GM10266 (cell line): ENCODE measurements at regions not wholly inside any gene's neighbourhood (a gene's known extent, or its start where the extent isn't known, plus 50 kb on each side); places are given as distances from the start of the nearest gene placed in this dataset.

Experiments
- DNase-seq: peaks from one replicate; pipeline ENCODE4 v3.0.0; 2012; ENCODE audit errors: extremely low spot score
- TF ChIP-seq, protein P1 (sequence below): IDR thresholded peaks from 2 replicates; pipeline ENCODE4 v1.5.1; 2012; ENCODE audit warnings: mild to moderate bottlenecking, low read depth; ENCODE audit not compliant: control insufficient read depth, insufficient read depth; ENCODE audit errors: missing control alignments

DNA sequence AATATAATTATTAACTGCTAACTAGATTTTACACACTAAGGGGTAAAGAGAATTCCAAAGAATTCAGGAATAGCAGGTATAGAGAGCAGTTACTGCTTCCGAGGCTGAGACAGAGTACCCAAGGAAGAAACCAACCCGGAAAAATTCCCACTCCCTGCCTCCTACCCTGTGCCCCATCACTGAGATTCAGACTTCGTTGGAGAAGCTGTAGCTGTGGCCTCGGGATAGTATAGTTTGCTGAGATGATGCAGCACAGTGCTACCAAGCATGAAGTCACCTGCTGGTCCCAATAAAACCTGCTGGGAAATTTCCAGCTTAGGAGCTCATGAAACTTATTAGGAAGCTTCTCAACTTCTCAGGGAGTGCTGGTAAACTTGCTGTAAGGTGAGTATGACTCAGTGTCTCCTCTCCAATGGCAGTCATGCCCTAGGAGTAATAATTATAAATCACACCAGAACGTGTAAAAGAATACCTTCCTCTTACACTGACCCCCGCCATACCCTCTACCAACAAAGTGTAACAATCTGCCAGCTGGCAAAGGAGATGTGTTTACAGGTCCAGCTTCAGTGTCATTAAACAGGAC is 215.2 kb upstream of the ROBO2 start:
- TF ChIP-seq, protein P1, sequence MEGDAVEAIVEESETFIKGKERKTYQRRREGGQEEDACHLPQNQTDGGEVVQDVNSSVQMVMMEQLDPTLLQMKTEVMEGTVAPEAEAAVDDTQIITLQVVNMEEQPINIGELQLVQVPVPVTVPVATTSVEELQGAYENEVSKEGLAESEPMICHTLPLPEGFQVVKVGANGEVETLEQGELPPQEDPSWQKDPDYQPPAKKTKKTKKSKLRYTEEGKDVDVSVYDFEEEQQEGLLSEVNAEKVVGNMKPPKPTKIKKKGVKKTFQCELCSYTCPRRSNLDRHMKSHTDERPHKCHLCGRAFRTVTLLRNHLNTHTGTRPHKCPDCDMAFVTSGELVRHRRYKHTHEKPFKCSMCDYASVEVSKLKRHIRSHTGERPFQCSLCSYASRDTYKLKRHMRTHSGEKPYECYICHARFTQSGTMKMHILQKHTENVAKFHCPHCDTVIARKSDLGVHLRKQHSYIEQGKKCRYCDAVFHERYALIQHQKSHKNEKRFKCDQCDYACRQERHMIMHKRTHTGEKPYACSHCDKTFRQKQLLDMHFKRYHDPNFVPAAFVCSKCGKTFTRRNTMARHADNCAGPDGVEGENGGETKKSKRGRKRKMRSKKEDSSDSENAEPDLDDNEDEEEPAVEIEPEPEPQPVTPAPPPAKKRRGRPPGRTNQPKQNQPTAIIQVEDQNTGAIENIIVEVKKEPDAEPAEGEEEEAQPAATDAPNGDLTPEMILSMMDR, result no peak
- no peak for DNase-seq

DNA sequence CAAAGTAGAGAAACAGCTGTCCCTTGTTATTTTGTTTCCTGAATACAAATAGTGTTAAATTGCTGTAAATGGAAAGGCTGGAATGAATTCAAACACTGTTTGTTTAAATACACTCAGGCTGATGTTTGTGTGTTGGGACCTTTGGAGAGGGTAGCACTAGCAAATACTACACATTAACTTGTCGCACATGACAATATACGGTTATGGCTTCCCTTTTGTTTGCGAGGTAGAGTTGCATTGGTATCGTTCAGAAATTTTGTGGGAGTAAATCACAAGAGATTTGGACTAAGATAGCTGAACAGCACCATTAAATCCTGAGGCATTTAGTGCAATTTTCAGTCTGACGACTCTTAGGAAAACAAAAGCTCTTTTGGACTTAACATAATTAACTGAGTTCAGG is 213.0 kb upstream of the ROBO2 start:
- no peak for DNase-seq
- TF ChIP-seq, protein P1, result no peak

DNA sequence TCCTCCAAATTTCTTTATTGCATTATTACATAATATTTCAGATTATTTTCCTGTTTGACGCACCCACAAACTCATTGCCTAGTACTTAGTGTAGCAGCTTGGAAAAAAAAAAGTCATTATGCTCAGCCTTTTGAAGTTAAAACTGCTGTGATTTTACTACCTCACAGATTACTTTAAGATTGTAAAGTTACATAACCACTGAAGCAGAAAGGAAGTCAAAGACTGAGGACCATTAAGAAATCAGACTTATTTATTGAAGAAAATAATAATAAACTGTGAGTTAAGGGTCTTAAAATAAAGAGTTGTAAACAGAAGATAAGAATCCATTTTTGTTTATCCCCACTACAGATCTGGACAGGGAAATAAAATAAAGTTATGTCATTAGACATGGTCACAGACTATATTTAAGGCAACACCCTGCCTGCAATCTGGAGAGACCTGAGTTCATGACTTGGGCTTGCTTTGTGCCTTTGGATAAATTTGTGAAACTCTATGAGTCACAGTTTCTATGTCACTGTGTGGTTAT is 212.1 kb upstream of the ROBO2 start:
- no peak for DNase-seq
- TF ChIP-seq, protein P1, result no peak

DNA sequence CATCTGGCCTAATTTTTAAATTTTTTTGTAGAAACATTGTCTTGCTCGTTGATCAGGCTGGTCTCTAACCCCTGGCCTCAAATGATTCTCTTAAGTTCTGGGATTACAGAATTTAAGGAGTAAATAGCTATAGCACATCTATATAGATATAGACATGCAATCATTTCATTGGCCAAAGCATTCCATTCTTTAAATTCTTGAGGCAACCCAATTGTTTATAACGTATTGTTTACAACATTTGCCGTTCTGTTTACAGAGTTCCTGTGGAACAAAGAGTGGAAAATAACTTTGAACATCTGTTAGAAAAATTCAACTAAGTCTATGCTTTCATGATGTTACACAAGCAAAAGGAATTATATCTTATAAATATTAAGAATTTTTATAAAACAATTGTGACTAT is 205.2 kb upstream of the ROBO2 start:
- no peak for DNase-seq
- TF ChIP-seq, protein P1, result no peak

DNA sequence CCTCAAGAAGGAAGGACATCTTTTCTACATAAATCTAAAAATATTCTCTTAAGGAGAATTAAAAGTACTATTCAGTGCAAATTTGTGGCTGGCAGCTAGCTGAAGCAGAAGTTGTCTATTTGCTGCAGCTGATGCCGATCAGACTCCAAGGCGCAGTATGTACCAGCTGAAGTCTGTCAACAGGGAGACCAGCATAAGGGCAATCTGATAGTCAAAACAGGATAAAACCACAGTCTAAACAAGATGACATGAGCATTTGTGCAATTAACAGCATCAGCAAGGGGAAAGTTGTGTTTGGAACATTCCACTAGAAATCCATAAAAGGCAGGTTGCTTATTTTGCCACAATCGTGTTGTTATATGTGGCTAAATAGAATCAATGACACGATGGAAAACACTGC is 198.2 kb upstream of the ROBO2 start:
- TF ChIP-seq, protein P1, result no peak

DNA sequence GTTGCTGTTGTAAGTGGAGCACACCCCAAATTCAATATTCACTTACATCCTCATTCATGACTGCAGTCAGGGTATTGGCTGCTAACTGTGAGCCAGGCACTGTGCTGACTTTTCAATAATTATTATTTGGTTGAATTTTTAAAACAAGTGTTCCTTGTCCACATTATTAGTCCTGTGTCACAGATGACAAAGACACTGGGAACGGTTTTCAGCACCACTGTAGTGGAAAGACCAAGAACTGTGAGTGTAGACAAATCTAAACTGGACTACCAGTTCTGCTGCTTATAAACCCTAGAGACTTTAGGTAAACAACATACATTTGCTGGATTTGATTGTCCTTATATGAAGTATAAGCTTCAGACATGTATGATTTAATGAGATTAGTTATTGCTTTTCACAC is 197.7 kb upstream of the ROBO2 start:
- TF ChIP-seq, protein P1, result no peak
- no peak for DNase-seq

More for the DNA sequence above, 198.2 kb upstream of the ROBO2 start:
- DNase-seq, result no peak

DNA sequence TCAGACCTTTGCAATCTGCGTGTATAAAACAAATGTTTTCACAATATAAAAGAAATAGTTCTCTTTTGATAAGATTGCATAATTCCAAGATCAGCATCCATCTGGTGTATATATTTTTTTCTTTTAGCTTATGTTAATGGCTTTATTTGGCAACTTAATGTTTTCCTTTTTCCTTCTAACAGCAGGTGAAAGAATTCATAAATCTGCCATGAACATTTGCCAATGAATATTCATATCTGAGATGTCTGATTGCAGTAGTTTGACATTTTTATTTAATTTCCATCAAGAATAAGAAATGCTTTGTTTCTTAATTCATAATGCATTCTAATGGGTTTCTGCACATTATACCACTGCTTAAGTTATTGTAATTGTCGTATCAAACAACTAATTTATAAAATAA is 184.4 kb upstream of the ROBO2 start:
- TF ChIP-seq, protein P1, result no peak

More for the DNA sequence above, 184.4 kb upstream of the ROBO2 start:
- DNase-seq, result no peak
